DND-41 (cell line): ENCODE measurements at regions not wholly inside any gene's neighbourhood (a gene's known extent, or its start where the extent isn't known, plus 50 kb on each side); places are given as distances from the start of the nearest gene placed in this dataset.

Experiments used
- CTCF ChIP-seq: IDR thresholded peaks from 2 replicates; pipeline ENCODE4 v1.5.1; 2012; ENCODE audit warnings: borderline replicate concordance, low read length, moderate library complexity, mild to moderate bottlenecking; ENCODE audit not compliant: poor library complexity, severe bottlenecking; ENCODE audit errors: extremely low read depth
- EZH2 ChIP-seq: IDR thresholded peaks from 3 replicates; pipeline ENCODE4 v1.6.1; 2012; ENCODE audit warnings: borderline replicate concordance, low read depth, mild to moderate bottlenecking, moderate library complexity, low read length, inconsistent platforms; ENCODE audit not compliant: severe bottlenecking

- TF ChIP-seq CTCF (no peak), EZH2 (no peak)
These were observed 250.2 kb downstream of the RBM26 start for GRCh38 chr13:79155883-79156282.
